Testis (tissue), 2 donors: ENCODE measurements at regions not wholly inside any gene's neighbourhood (a gene's known extent, or its start where the extent isn't known, plus 50 kb on each side); places are given as distances from the start of the nearest gene placed in this dataset.

Experiments used
- CTCF ChIP-seq, 3 experiments: fragments of 450-650 bp in 2 of 3; fragments of 200-600 bp in 1 of 3; sonication (generic) in 1 of 3; IDR thresholded peaks; one replicate each; pipeline ENCODE4 v1.5.1; 2016 to 2019; ENCODE audit warnings: antibody characterized with exemption in 3 of 3, mild to moderate bottlenecking in 2 of 3, moderate library complexity in 1 of 3
- POLR2A ChIP-seq: fragments of 450-650 bp; IDR thresholded peaks from one replicate; pipeline ENCODE4 v1.6.1; 2017; ENCODE audit warnings: antibody characterized with exemption, mild to moderate bottlenecking, moderate library complexity

GRCh38 chr11:104771763-104772162 lies 126.5 kb downstream of the CASP12 start:
- TF ChIP-seq CTCF (IDR thresholded peaks at IDR 0.05), result no peak
- no peak for TF ChIP-seq POLR2A
